H1 (cell line): ENCODE measurements at regions not wholly inside any gene's neighbourhood (a gene's known extent, or its start where the extent isn't known, plus 50 kb on each side); places are given as distances from the start of the nearest gene placed in this dataset.

Source experiments
- CTCF ChIA-PET: fragments of 300-600 bp; sonication (Branson Sonifier 250); formaldehyde crosslinking; loops from one replicate; lab custom pipeline; 2021; ENCODE audit not compliant: partially characterized antibody; lab: Charles Lee
- POLR2A ChIA-PET: fragments of 300-600 bp; sonication (Branson Sonifier 250); formaldehyde crosslinking; loops from one replicate; lab custom pipeline; 2021; ENCODE audit warnings: inconsistent platforms; ENCODE audit not compliant: partially characterized antibody; lab: Charles Lee
- DNase-seq, 2 experiments: peaks; one replicate each; pipeline versions ENCODE4 v3.0.0 to v3.0.0-alpha.2; 2010 to 2022; ENCODE audit warnings: low spot score in 2 of 2, low read depth in 1 of 2, mixed read lengths in 1 of 2
- FAIRE-seq: peaks from 2 replicates; lab custom pipeline; 2011; peaks lifted over from hg19 to GRCh38; lab: Jason Lieb, UNC
- H2AFZ ChIP-seq: 2 replicates; pipeline ENCODE4 v1.8.1; 2012; ENCODE audit warnings: low read length, inconsistent platforms
- H2AK5ac ChIP-seq: 2 replicates; pipeline ENCODE4 v1.6.1; 2013; ENCODE audit warnings: low read depth, low read length
- H2BK120ac ChIP-seq: replicated peaks from 2 replicates; pipeline ENCODE3; 2013; ENCODE audit warnings: low read depth, low read length, inconsistent platforms
- H2BK12ac ChIP-seq: 2 replicates; pipeline ENCODE4 v1.6.1; 2013; ENCODE audit warnings: low read depth, low read length
- H2BK15ac ChIP-seq: 2 replicates; pipeline ENCODE4 v1.6.1; 2013; ENCODE audit warnings: low read length
- H2BK20ac ChIP-seq: 2 replicates; pipeline ENCODE4 v1.6.1; 2013; ENCODE audit warnings: low read length
- H2BK5ac ChIP-seq: 2 replicates; pipeline ENCODE4 v1.6.1; 2013; ENCODE audit warnings: low read depth, low read length
- H3K14ac ChIP-seq: 2 replicates; pipeline ENCODE4 v1.6.1; 2013; ENCODE audit warnings: inconsistent platforms; ENCODE audit not compliant: insufficient read length
- H3K18ac ChIP-seq: 2 replicates; pipeline ENCODE4 v1.6.1; 2013; ENCODE audit warnings: low read length; ENCODE audit errors: extremely low read depth
- H3K23ac ChIP-seq: 2 replicates; pipeline ENCODE4 v1.6.1; 2013; ENCODE audit warnings: inconsistent platforms; ENCODE audit not compliant: insufficient read length
- H3K23me2 ChIP-seq: 2 replicates; pipeline ENCODE4 v1.6.1; 2013; ENCODE audit warnings: low read depth, low read length
- H3K27ac ChIP-seq: 2 replicates; pipeline ENCODE4 v1.6.1; 2011; ENCODE audit warnings: low read depth, low read length, inconsistent platforms
- H3K27me3 ChIP-seq, 4 experiments: replicated peaks in 1 of 4; 1 replicate in 1 of 4; 2 replicates in 3 of 4; pipeline versions ENCODE4 v1.6.1 to v1.8.1; 2011 to 2013; ENCODE audit warnings: low read length in 3 of 4, mild to moderate bottlenecking in 3 of 4, inconsistent platforms in 2 of 4, mixed read lengths in 2 of 4, moderate library complexity in 1 of 4; ENCODE audit not compliant: control insufficient read depth in 3 of 4, insufficient read depth in 3 of 4; ENCODE audit errors: extremely low read depth in 1 of 4
- H3K36me3 ChIP-seq, 4 experiments: 2 replicates each; pipeline versions ENCODE4 v1.6.1 to v1.8.1; 2011 to 2013; ENCODE audit warnings: mild to moderate bottlenecking in 4 of 4, low read length in 3 of 4, moderate library complexity in 2 of 4, control low read depth in 1 of 4, inconsistent platforms in 1 of 4; ENCODE audit not compliant: insufficient read depth in 4 of 4, control insufficient read depth in 2 of 4
- H3K4ac ChIP-seq: replicated peaks from 2 replicates; pipeline ENCODE3; 2013; ENCODE audit warnings: low read length, low read depth, mixed read lengths, inconsistent platforms; ENCODE audit not compliant: insufficient read length
- H3K4me1 ChIP-seq, 4 experiments: replicated peaks in 1 of 4; 1 replicate in 1 of 4; 2 replicates in 3 of 4; pipeline versions ENCODE4 v1.6.1 to v1.8.1; 2011 to 2013; ENCODE audit warnings: low read length in 3 of 4, inconsistent platforms in 2 of 4, mixed read lengths in 1 of 4; ENCODE audit not compliant: insufficient read depth in 4 of 4, control insufficient read depth in 3 of 4
- H3K4me2 ChIP-seq, 2 experiments: 2 replicates each; pipeline versions ENCODE4 v1.6.1 to v1.8.1; 2011 to 2013; ENCODE audit warnings: low read depth in 2 of 2, low read length in 2 of 2, control low read depth in 1 of 2, inconsistent platforms in 1 of 2, mild to moderate bottlenecking in 1 of 2; ENCODE audit not compliant: insufficient read depth in 1 of 2
- H3K4me3 ChIP-seq, 4 experiments: fragments of 200-600, 300-600 bp in 1 of 4; sonication (generic), shearing (Covaris generic), sonication (Bioruptor Twin) in 1 of 4; 2 replicates each; pipeline versions ENCODE4 v1.5.1 to v1.8.1; 2011 to 2016; ENCODE audit warnings: low read length in 4 of 4, low read depth in 3 of 4, control low read depth in 2 of 4, inconsistent platforms in 2 of 4, mild to moderate bottlenecking in 2 of 4, mixed read lengths in 1 of 4, moderate library complexity in 1 of 4; ENCODE audit not compliant: insufficient read depth in 2 of 4; ENCODE audit errors: extremely low read depth in 1 of 4
- H3K56ac ChIP-seq: replicated peaks from 2 replicates; pipeline ENCODE3; 2013; ENCODE audit warnings: low read depth, mild to moderate bottlenecking, mixed read lengths, low read length, inconsistent platforms; ENCODE audit not compliant: insufficient read length
- H3K79me1 ChIP-seq: 2 replicates; pipeline ENCODE4 v1.6.1; 2013; ENCODE audit warnings: low read depth, low read length, control low read depth
- H3K79me2 ChIP-seq, 2 experiments: 2 replicates each; pipeline versions ENCODE4 v1.6.1 to v1.8.1; 2012 to 2013; ENCODE audit warnings: low read length in 2 of 2, mild to moderate bottlenecking in 2 of 2, inconsistent platforms in 1 of 2; ENCODE audit not compliant: insufficient read depth in 2 of 2, control insufficient read depth in 1 of 2
- H3K9ac ChIP-seq, 4 experiments: replicated peaks in 1 of 4; 1 replicate in 1 of 4; 2 replicates in 3 of 4; pipeline versions ENCODE4 v1.6.1 to v1.8.1; 2011 to 2013; ENCODE audit warnings: low read depth in 3 of 4, low read length in 3 of 4, control low read depth in 2 of 4, mild to moderate bottlenecking in 2 of 4, moderate library complexity in 2 of 4, inconsistent platforms in 1 of 4; ENCODE audit errors: extremely low read depth in 1 of 4
- H3K9me3 ChIP-seq, 2 experiments: 2 replicates each; pipeline versions ENCODE4 v1.6.1 to v1.8.1; 2012 to 2013; ENCODE audit warnings: mild to moderate bottlenecking in 2 of 2, moderate library complexity in 2 of 2, control low read depth in 1 of 2, inconsistent platforms in 1 of 2, low read depth in 1 of 2, low read length in 1 of 2, mixed read lengths in 1 of 2; ENCODE audit not compliant: insufficient read depth in 2 of 2
- H4K20me1 ChIP-seq, 2 experiments: replicated peaks in 1 of 2; 2 replicates each; pipeline versions ENCODE3 to v1.8.1; 2011 to 2013; ENCODE audit warnings: inconsistent platforms in 2 of 2, low read length in 2 of 2, mild to moderate bottlenecking in 1 of 2; ENCODE audit not compliant: insufficient read depth in 2 of 2, control insufficient read depth in 1 of 2
- H4K5ac ChIP-seq: 2 replicates; pipeline ENCODE4 v1.6.1; 2013; ENCODE audit warnings: low read length, low read depth, mixed read lengths, inconsistent platforms; ENCODE audit not compliant: insufficient read length
- H4K8ac ChIP-seq: 2 replicates; pipeline ENCODE4 v1.8.0; 2013; ENCODE audit warnings: mild to moderate bottlenecking, moderate library complexity, low read length, inconsistent platforms; ENCODE audit not compliant: insufficient read depth; ENCODE audit errors: extremely low read depth
- H4K91ac ChIP-seq: replicated peaks from 2 replicates; pipeline ENCODE3; 2013; ENCODE audit warnings: low read length, mixed read lengths, inconsistent platforms; ENCODE audit not compliant: insufficient read length
- BACH1 ChIP-seq: IDR thresholded peaks from 2 replicates; pipeline ENCODE4 v1.6.1; 2012; ENCODE audit warnings: low read length, improper control_type of control experiment
- BCL11A ChIP-seq, 2 experiments: IDR thresholded peaks; one replicate each; pipeline ENCODE4 v1.6.1; 2011; ENCODE audit warnings: low read depth in 2 of 2, low read length in 2 of 2, mild to moderate bottlenecking in 2 of 2
- EZH2 ChIP-seq: fragments of 200-600 bp; sonication (generic); IDR thresholded peaks from 2 replicates; pipeline ENCODE4 v1.7.1; 2012; ENCODE audit warnings: low read depth, mild to moderate bottlenecking, moderate library complexity, low read length, inconsistent platforms; ENCODE audit not compliant: severe bottlenecking
- GTF2F1 ChIP-seq: IDR thresholded peaks from 2 replicates; pipeline ENCODE4 v1.6.1; 2012; ENCODE audit warnings: low read depth, low read length, improper control_type of control experiment, borderline replicate concordance
- KDM1A ChIP-seq: fragments of 200-600, 300-600 bp; sonication (generic); IDR thresholded peaks from 2 replicates; pipeline ENCODE4 v1.7.1; 2016; ENCODE audit warnings: mild to moderate bottlenecking, low read length, borderline replicate concordance
- POLR2AphosphoS5 ChIP-seq: IDR thresholded peaks from 2 replicates; pipeline ENCODE4 v1.6.1; 2011; ENCODE audit warnings: low read depth, low read length
- RXRA ChIP-seq: IDR thresholded peaks from 2 replicates; pipeline ENCODE4 v1.6.1; 2011; ENCODE audit warnings: low read depth, mild to moderate bottlenecking, low read length, moderate library complexity; ENCODE audit not compliant: insufficient read depth
- SIRT6 ChIP-seq: IDR thresholded peaks from one replicate; pipeline ENCODE4 v1.7.1; 2012; ENCODE audit warnings: low read length, inconsistent platforms
- SP4 ChIP-seq: IDR thresholded peaks from 2 replicates; pipeline ENCODE4 v1.6.1; 2012; ENCODE audit warnings: low read length, inconsistent platforms
- TAF7 ChIP-seq: optimal IDR thresholded peaks from 2 replicates; pipeline ENCODE3; 2011; ENCODE audit warnings: low read depth, mild to moderate bottlenecking, inconsistent platforms, low read length, moderate library complexity, borderline replicate concordance
- USF2 ChIP-seq: IDR thresholded peaks from 2 replicates; pipeline ENCODE4 v1.6.1; 2011; ENCODE audit warnings: low read length, improper control_type of control experiment
- WGBS, 2 experiments: shearing (Covaris generic) in 1 of 2; methylation state at CpG; one replicate each; pipeline versions ENCODE4 v1.1.6 to v1.1.7; 2013 to 2015; ENCODE audit warnings: low lambda C conversion rate in 2 of 2, mixed read lengths in 2 of 2, inconsistent platforms in 1 of 2, low coverage in 1 of 2, missing lambda C conversion rate in 1 of 2; ENCODE audit not compliant: insufficient replicate concordance in 2 of 2, insufficient coverage in 1 of 2, insufficient read length in 1 of 2; ENCODE audit errors: extremely low coverage in 1 of 2, missing lambda C conversion rate in 1 of 2; 5-methylcytosine and 5-hydroxymethylcytosine counted together

- H3K27me3 ChIP-seq: no peaks in the 10 kb centered on the region
- H4K20me1 ChIP-seq: no peaks in the 10 kb centered on the region
- H4K5ac ChIP-seq: no peak overlapping the region
- no peak overlapping the region for H2AFZ ChIP-seq
- H2BK12ac ChIP-seq: no peak overlapping the region
- DNase-seq (no peak), FAIRE-seq (no peak)
- no peak overlapping the region for H3K56ac ChIP-seq
- H2BK120ac ChIP-seq: no peak overlapping the region
- no peaks in the 10 kb centered on the region; the same call in 1 of the 2 replicates for H3K23me2 ChIP-seq
- H2AK5ac ChIP-seq: no peak overlapping the region
- no peak for TF ChIP-seq BCL11A (IDR thresholded peaks at IDR 0.05; ENCODE audit: low read depth in 2 of 2, low read length in 2 of 2)
- TF ChIP-seq USF2: no peak
- no peak for TF ChIP-seq TAF7
- no peak for TF ChIP-seq RXRA
- TF ChIP-seq KDM1A: no peak
- TF ChIP-seq SIRT6: no peak
- TF ChIP-seq EZH2: no peak
- TF ChIP-seq POLR2AphosphoS5: no peak
- TF ChIP-seq GTF2F1: no peak
- TF ChIP-seq SP4: no peak
- no peak for TF ChIP-seq BACH1
- no peaks in the 10 kb centered on the region for H3K79me2 ChIP-seq
- peaks cover 15 to 20% of the 10 kb centered on the region in 2 experiments for H3K9me3 ChIP-seq
- no peak overlapping the region for H3K23ac ChIP-seq
- no peak overlapping the region for H3K4me3 ChIP-seq
- no peak overlapping the region for H3K14ac ChIP-seq
- WGBS, 2 experiments: 95% methylated on average over 4 of the region's 4 CpGs; no CpG with 5 or more reads in 1 of the 2 experiments
- H2BK15ac ChIP-seq: no peak overlapping the region
- H4K91ac ChIP-seq: no peak overlapping the region
- H2BK20ac ChIP-seq: no peak overlapping the region
- no peak overlapping the region for H4K8ac ChIP-seq
- H3K18ac ChIP-seq: no peak overlapping the region
- H3K4me1 ChIP-seq: no peaks in the 10 kb centered on the region
- no peak overlapping the region for H3K27ac ChIP-seq
- CTCF ChIA-PET: no interaction called here
- no peak overlapping the region for H3K4ac ChIP-seq
- no peak overlapping the region for H2BK5ac ChIP-seq
- no peak overlapping the region for H3K4me2 ChIP-seq
- no peaks in the 10 kb centered on the region for H3K36me3 ChIP-seq
- POLR2A ChIA-PET: interaction anchor here (0.6 kb wide), 1 partner anchor 134 kb away, joined by 3 read pairs; no protein-coding TSS in a partner anchor
- no peak overlapping the region for H3K9ac ChIP-seq
- no peaks in the 10 kb centered on the region for H3K79me1 ChIP-seq
Measured at GRCh38 chr3:87979527-87979926, 79.3 kb downstream of the CGGBP1 start.
